ENCODE measurements at regions not wholly inside any gene's neighbourhood (a gene's known extent, or its start where the extent isn't known, plus 50 kb on each side); places are given as distances from the start of the nearest gene placed in this dataset.

- Histone ChIP-seq H3K4me3 (no peak overlapping the region), H3K27ac (no peak overlapping the region), H3K27me3 (peaks cover 5% of the 10 kb centered on the region), H3K4me1 (no peaks in the 10 kb centered on the region), H3K36me3 (no peaks in the 10 kb centered on the region), H3K9me3 (no peaks in the 10 kb centered on the region)
- in situ Hi-C loops (cut with MboI; ENCODE audit: low pct_ligation_motif_present in 1 of 4, low pct_unique_long_range_greater_than_20kb in 1 of 4, low sequenced_read_pairs in 3 of 4), result no loop called here
- 73 to 82% methylated on average over 3 to 4 of the region's 4 CpGs for WGBS, 2 donors (ENCODE audit: low coverage in 1 of 2)
- intact Hi-C loops (cut with DNase I; ENCODE audit: low total_unique reads), result no loop called here
- DNase-seq, result no peak
- TF ChIP-seq CTCF (IDR thresholded peaks at IDR 0.05) (no peak), POLR2A (IDR thresholded peaks at IDR 0.05) (no peak), POLR2AphosphoS5 (IDR thresholded peaks at IDR 0.05) (no peak), EP300 (IDR thresholded peaks at IDR 0.05; ENCODE audit: low read depth) (no peak)
These were observed 527.8 kb downstream of the AGTPBP1 start for GRCh38 chr9:85213650-85214607.

- no peaks in the 10 kb centered on the region for H3K4me1 ChIP-seq
- WGBS, 2 donors (ENCODE audit: low coverage in 1 of 2), result 13 to 20% methylated on average over 2 of the region's 2 CpGs
- peaks cover 5% of the 10 kb centered on the region for H3K27me3 ChIP-seq
- H3K9me3 ChIP-seq, result no peaks in the 10 kb centered on the region
- DNase-seq, result peak; percentile 17
- H3K36me3 ChIP-seq, result no peaks in the 10 kb centered on the region
- H3K4me3 ChIP-seq, result no peak overlapping the region
- TF ChIP-seq POLR2A (IDR thresholded peaks at IDR 0.05) (no peak), EP300 (IDR thresholded peaks at IDR 0.05; ENCODE audit: low read depth) (no peak), CTCF (IDR thresholded peaks at IDR 0.05) (no peak)
- intact Hi-C loops (cut with DNase I; ENCODE audit: low total_unique reads) (no loop called here), in situ Hi-C loops (cut with MboI; ENCODE audit: low pct_ligation_motif_present in 1 of 4, low pct_unique_long_range_greater_than_20kb in 1 of 4, low sequenced_read_pairs in 3 of 4) (no loop called here)
- no peak overlapping the region for H3K27ac ChIP-seq
These were observed 528.9 kb downstream of the AGTPBP1 start for GRCh38 chr9:85212887-85213286.

GRCh38 chr9:85212209-85212608 is 529.5 kb downstream of the AGTPBP1 start:
- TF ChIP-seq EP300 (IDR thresholded peaks at IDR 0.05; ENCODE audit: low read depth) (no peak), POLR2A (IDR thresholded peaks at IDR 0.05) (no peak), POLR2AphosphoS5 (IDR thresholded peaks at IDR 0.05) (no peak), CTCF (IDR thresholded peaks at IDR 0.05) (no peak)
- no peak for DNase-seq
- H3K4me3 ChIP-seq, result no peak overlapping the region
- in situ Hi-C loops (cut with MboI; ENCODE audit: low pct_ligation_motif_present in 1 of 4, low pct_unique_long_range_greater_than_20kb in 1 of 4, low sequenced_read_pairs in 3 of 4), result no loop called here
- peaks cover 5% of the 10 kb centered on the region for H3K27me3 ChIP-seq
- no peaks in the 10 kb centered on the region for H3K36me3 ChIP-seq
- H3K4me1 ChIP-seq, result no peaks in the 10 kb centered on the region
- H3K9me3 ChIP-seq, result no peaks in the 10 kb centered on the region
- WGBS, 2 donors (ENCODE audit: low coverage in 1 of 2), result 20 to 24% methylated on average over 4 of the region's 4 CpGs
- no peak overlapping the region for H3K27ac ChIP-seq
- intact Hi-C loops (cut with DNase I; ENCODE audit: low total_unique reads), result no loop called here

- no peak overlapping the region for H3K27ac ChIP-seq
- no peak for DNase-seq
- WGBS, 2 donors (ENCODE audit: low coverage in 1 of 2), result 72 to 100% methylated on average over 1 of the region's 1 CpG
- in situ Hi-C loops (cut with MboI; ENCODE audit: low pct_ligation_motif_present in 1 of 4, low pct_unique_long_range_greater_than_20kb in 1 of 4, low sequenced_read_pairs in 3 of 4) (no loop called here), intact Hi-C loops (cut with DNase I; ENCODE audit: low total_unique reads) (no loop called here)
- H3K4me1 ChIP-seq, result no peaks in the 10 kb centered on the region
- TF ChIP-seq EP300 (IDR thresholded peaks at IDR 0.05; ENCODE audit: low read depth) (no peak), CTCF (IDR thresholded peaks at IDR 0.05) (no peak), POLR2AphosphoS5 (IDR thresholded peaks at IDR 0.05) (no peak), POLR2A (IDR thresholded peaks at IDR 0.05) (no peak)
- no peaks in the 10 kb centered on the region for H3K9me3 ChIP-seq
- no peak overlapping the region for H3K4me3 ChIP-seq
- H3K27me3 ChIP-seq, result peaks cover 5% of the 10 kb centered on the region
- H3K36me3 ChIP-seq, result no peaks in the 10 kb centered on the region
These were observed 533.1 kb downstream of the AGTPBP1 start for GRCh38 chr9:85208666-85209065.

Measured in transverse colon (tissue), 4 donors.